ENCODE measurements at regions not wholly inside any gene's neighbourhood (a gene's known extent, or its start where the extent isn't known, plus 50 kb on each side); places are given as distances from the start of the nearest gene placed in this dataset.

GRCh38 chr4:137621056-137621455, 88.8 kb upstream of the PCDH18 start (continued):
- no peak for TF ChIP-seq BCLAF1 (IDR thresholded peaks at IDR 0.05)
- TF ChIP-seq CBX3 (IDR thresholded peaks at IDR 0.05; ENCODE audit: borderline replicate concordance, low read depth) = no peak
- no peak for TF ChIP-seq HSF1 (IDR thresholded peaks at IDR 0.05; ENCODE audit: low read depth, low read length)
- no peak for TF ChIP-seq PRDM15 (CRISPR knock-in tag; IDR thresholded peaks at IDR 0.05)
- TF ChIP-seq USF1 (IDR thresholded peaks at IDR 0.05; ENCODE audit: borderline replicate concordance, extremely low read length, insufficient read depth, low read depth, low read length) = no peak
- TF ChIP-seq SUPT20H (IDR thresholded peaks at IDR 0.05; ENCODE audit: borderline replicate concordance, control insufficient read depth, low read depth, low read length) = no peak
- TF ChIP-seq E4F1 (IDR thresholded peaks at IDR 0.05; ENCODE audit: borderline replicate concordance, partially characterized antibody) = no peak

All from GM12878 (cell line).